ENCODE measurements at regions not wholly inside any gene's neighbourhood (a gene's known extent, or its start where the extent isn't known, plus 50 kb on each side); places are given as distances from the start of the nearest gene placed in this dataset.

- DNase-seq, result peak; percentile 15
These were observed 988.6 kb downstream of the SORCS1 start for GRCh38 chr10:106175760-106176377.

GRCh38 chr10:106173838-106174237 is 990.7 kb downstream of the SORCS1 start:
- no peak for DNase-seq

- no peak for DNase-seq
These were observed 995.3 kb downstream of the SORCS1 start for GRCh38 chr10:106169241-106169640.

GRCh38 chr10:106167946-106168345 is 996.6 kb downstream of the SORCS1 start:
- no peak for DNase-seq

- no peak for DNase-seq
These were observed 1006.3 kb downstream of the SORCS1 start for GRCh38 chr10:106158241-106158640.

GRCh38 chr10:106147021-106147420 is 1017.5 kb downstream of the SORCS1 start:
- no peak for DNase-seq

DNA sequence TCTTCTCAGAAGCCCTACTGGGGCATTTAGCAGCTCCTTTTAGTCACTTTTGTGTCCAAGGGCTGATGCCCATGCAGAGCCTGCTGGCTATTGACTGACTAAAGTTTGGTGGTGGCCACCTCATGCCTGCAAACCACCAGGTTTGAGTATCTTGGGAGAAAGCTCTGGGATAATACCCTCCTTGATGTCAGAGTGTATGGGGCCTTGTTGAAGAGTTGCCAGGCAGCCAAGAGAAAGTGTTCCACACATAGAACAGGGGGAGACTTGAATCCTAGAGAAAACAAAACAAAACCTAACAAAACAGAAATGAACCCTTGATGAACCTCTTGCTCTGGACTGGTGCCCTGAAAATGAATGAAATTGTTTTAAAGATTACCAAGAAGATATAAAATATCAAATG is 1024.6 kb downstream of the SORCS1 start:
- DNase-seq, result no peak

DNA sequence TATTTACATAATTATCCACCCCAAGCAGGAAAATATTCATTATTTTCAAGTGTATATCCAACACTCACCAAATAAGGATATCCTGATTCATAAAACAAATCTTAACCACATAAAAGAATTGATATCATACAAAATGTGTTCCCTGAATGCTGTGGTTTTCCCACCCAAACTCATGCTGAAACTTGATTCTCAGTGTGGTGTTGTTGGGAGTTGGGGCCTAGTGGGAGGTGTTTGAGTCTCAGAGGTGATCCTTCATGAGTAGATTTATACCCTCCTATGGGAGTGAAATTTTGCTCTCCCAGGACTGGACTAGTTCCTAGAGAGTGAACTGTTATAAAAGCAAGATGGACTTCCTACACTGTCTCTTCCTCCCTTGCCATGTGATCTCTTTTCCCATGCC is 1028.3 kb downstream of the SORCS1 start:
- DNase-seq, result no peak

DNA sequence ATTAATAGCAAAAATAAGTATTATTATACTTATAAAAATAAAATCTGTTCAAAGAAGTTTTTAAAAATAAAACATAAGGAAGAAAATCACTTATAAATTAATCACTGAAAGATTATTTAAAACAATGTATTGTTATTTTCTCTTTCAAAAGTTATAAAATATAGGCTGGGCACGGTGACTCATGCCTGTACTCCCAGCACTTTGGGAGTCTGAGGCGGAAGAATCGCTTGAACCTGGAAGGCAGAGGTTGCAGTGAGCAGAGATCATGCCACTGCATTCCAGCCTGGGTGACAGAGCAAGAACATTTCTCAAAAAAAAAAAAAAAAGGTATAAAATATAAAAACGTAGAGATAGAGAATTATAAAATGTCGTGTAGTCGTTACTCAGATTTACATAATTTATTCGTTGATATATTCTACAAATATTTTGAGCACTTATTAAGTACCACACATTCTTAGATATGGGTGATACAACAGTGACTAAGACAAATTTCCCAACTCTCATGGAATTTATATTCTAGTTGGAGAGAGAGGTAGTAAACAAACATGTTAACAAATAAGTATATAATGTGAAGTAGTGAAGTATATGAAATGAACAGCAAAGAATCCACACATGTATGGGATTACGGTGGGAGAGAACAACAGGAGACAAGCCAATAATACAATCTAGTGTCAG is 1030.0 kb downstream of the SORCS1 start:
- no peak for DNase-seq

DNA sequence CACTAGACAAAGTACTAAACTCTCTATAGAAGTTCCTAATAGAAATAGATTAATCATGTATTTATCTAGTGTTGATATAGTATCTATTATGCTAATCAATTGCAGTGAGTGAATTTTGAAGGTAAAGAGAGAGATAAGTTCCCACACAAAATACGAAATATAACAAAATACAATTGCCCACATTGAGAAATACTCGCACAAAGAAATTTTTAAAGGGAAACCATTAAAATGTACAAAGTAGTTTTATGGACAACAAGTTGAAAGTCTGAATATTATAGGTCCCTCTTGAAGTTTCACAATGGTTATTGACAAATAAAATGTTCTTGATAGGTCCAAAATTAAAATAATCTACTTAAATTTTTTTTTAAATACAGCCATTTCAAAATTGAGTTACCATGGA is 1031.1 kb downstream of the SORCS1 start:
- DNase-seq, result no peak

GRCh38 chr10:106132956-106133355 is 1031.5 kb downstream of the SORCS1 start:
- DNase-seq, result no peak

DNA sequence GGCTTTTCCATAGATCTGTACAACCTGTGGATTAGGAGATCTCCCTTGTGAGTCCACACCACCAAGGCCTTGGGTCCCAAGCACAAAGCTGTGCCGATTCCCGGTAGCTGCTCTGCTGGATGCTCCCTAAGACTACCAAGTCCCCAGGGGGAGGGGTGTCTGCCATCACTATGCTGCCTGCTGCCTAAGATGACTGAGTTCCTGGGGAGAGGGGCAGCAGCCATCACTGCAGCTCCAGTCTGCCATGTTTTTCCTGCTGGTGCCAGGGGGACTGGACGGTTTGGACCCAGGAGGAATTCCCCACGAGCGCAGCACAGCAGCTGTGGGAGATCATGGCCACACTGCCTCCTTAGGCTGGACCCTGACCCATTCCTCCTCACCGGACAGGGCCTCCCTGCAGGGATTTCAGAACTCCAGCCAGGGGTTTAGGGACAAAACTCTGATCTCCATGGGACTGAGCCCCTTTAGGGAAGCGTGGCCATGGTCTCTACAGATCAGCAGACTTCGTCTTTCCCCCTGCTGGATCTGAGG is 1049.8 kb downstream of the SORCS1 start:
- DNase-seq, result no peak

- DNase-seq, result no peak
These were observed 1053.3 kb downstream of the SORCS1 start for GRCh38 chr10:106111246-106111645.

DNA sequence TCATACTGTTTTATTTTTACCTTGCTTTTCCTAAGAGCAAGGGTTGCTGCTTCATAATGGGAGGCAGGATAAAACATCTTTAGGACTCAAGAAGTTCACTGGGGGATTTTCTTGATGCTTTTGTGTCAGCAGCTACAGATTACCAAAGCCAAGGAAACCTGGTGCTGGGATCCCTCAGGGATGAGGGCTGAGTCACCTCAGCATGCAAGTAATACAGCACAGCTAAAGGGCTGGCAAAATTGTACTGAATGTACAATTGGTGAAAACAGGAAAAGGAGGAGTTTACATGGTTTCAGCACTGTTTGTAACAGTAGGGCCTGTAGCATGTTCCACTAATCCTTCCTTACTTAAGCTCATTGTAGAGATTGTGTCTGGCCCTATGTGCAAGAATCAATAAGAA is 1056.8 kb downstream of the SORCS1 start:
- no peak for DNase-seq

DNA sequence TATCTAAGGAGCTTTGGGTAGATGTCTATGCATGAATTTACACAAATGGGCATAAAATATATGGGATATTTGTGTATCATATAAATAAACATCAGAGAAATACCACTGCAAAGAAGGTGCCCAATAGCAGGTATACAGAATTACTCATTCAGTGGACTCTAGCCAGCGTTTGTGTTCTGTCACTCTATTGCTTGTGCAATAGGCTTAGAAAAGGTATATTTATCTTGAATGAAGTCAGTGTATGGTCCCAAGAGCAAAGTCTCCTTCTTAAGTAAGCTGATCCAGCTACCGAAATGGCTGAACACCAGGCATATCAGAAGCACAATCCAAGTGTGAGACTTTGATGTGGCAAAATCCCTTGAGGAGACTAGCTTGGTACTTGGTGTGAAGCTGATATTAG is 1058.4 kb downstream of the SORCS1 start:
- DNase-seq, result no peak

GRCh38 chr10:106089855-106090254 is 1074.7 kb downstream of the SORCS1 start:
- no peak for DNase-seq

DNA sequence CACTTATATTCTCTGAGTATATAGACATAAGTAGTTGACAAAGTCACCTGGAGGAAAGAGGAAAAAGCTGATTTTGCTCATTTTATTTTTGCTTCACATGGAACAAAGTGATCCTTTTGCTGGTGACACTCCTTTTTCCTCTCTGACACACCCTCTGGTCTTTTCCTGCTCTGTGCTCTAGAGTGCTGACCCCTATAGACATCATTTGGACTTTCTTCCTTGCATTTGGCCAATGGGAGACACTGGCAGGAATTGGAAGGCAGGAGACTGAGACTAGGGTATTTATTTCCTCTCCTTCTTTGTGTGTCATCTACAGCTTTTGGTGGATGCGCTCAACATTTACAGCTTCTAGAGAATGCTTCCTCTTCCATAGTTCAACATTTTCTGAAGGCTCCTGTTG is 1078.1 kb downstream of the SORCS1 start:
- no peak for DNase-seq

GRCh38 chr10:106083572-106083971 is 1080.9 kb downstream of the SORCS1 start:
- no peak for DNase-seq

DNA sequence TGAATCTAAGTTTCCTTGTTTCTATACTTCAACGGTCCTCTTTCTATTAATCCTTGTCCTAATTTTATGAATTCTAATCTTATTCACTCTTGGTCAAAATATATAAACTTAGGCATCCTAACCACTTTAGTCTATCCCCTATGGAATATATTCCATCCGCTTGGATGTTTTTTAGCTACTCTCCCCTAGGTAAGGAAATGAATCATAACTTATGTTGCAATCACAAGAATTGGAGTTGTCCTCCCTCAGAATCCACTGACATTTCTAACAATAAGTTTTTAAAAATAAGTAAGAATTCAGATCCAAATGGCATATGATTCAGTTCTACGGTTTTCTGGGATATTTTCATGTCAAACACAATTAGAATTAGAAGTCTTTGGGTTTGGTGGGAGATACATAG is 1081.6 kb downstream of the SORCS1 start:
- no peak for DNase-seq

DNA sequence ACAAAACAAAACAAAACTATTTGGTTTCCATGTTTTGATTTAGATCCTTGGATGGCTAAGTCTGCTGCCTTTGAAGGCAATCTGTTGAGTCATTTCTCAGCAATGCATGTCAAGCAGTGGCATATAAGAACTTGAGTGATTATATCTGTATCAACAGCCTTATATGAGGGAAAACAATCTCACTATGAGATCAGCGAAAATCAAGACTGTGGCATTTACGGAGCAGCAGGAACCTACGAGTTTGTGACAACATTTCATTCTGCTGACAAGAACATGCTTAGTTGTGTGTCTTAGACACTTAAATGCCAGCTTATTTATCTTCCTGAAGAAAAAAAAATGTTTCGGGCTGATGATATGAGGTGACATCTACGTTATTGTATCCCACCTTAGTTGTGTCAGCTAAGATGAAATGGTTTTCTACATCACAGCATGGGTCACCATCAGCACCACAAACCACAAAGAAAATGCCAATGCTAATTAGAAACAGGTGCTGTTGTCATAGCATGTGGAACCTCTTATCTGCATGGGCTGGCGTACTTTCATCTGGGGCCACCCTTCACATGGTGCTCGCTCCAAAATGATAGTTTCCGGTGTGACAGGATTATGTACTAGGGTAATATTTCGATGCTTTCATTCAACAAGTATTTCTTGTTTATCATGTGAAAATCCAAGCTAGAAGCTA is 1085.5 kb downstream of the SORCS1 start:
- DNase-seq, result no peak

DNA sequence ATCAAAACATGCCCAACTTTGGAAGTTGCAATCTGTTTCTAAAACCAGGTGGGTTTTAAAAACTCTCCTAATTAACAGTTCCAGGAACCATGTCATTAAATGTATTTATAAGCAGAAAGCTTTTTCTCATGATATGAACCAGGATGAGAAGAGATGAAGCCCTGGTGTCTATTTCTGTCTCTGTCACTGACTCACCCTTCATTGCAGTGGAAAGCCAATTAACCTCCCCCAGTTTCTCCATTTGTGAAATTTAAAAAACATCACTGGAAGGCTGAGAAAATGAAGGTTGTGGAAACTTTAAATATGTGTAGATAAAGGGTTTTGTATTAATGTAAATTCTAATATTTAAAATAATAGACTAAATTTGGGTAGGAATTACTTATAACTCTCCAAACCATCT is 1088.0 kb downstream of the SORCS1 start:
- no peak for DNase-seq

DNA sequence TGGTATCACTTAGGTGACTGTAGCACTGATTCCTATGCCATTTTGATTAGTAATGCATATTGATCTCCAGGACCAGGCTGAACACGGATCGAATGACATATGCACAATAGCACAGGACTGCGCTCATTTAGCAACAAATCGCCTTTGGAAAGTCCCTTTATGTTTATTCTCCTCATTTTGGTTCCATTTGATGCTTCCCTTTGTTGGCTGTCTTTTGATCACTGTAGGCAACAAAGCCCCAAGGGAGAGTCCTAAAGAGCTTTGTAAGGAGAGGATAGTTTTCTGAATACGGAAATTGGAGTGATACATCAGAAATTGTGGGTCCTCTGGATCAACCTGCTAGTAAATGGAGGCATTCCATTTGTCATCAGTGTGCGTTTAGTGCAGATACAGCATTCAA is 1111.4 kb downstream of the SORCS1 start:
- DNase-seq, result no peak

GRCh38 chr10:106044503-106044902 is 1120.0 kb downstream of the SORCS1 start:
- no peak for DNase-seq

DNA sequence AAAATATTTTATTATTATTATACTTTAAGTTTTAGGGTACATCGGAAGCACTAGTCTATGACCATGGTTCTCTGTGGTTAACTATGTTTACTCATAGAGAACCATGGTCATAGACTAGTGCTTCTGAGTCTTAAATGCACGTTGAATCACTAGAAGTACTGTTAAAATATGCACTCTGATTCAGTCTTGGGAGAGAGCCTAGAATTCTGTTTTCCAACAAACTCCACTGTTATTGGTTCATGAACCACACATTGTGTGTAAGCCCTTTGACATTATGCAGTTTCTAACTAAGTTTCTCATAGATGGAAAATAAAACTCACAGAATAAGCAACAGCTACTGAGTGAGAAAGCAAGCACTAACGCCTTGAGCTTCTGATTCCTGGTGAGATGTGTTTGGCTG is 1120.6 kb downstream of the SORCS1 start:
- DNase-seq, result no peak

Measured in RPMI8226 (cell line).